ENCODE measurements at regions not wholly inside any gene's neighbourhood (a gene's known extent, or its start where the extent isn't known, plus 50 kb on each side); places are given as distances from the start of the nearest gene placed in this dataset.

- Histone ChIP-seq H3K4me1 (ENCODE audit: control insufficient read depth in 1 of 2, low read depth in 2 of 2) (peaks cover 0 to 4% of the 10 kb centered on the region in 2 donors), H3K27me3 (replicated peaks; ENCODE audit: insufficient read depth) (no peaks in the 10 kb centered on the region), H3K4me3 (no peak overlapping the region), H3K9me3 (no peaks in the 10 kb centered on the region), H3K36me3 (no peaks in the 10 kb centered on the region), H3K27ac (no peak overlapping the region)
- no peak for TF ChIP-seq CTCF (IDR thresholded peaks at IDR 0.05)
- ATAC-seq (ENCODE audit: insufficient number of reproducible peaks, low FRiP score, low read depth) (no peak), DNase-seq (ENCODE audit: low spot score) (no peak)
Measured at GRCh38 chr2:121906170-121906569, 150.7 kb downstream of the TSN start.

- H3K36me3 ChIP-seq = no peaks in the 10 kb centered on the region
- no peak overlapping the region for H3K4me3 ChIP-seq
- no peaks in the 10 kb centered on the region for H3K27me3 ChIP-seq (replicated peaks; ENCODE audit: insufficient read depth)
- no peaks in the 10 kb centered on the region for H3K9me3 ChIP-seq
- TF ChIP-seq CTCF (IDR thresholded peaks at IDR 0.05) = no peak
- peaks cover 0 to 4% of the 10 kb centered on the region in 2 donors for H3K4me1 ChIP-seq (ENCODE audit: control insufficient read depth in 1 of 2, low read depth in 2 of 2)
- DNase-seq (ENCODE audit: low spot score) (no peak), ATAC-seq (ENCODE audit: insufficient number of reproducible peaks, low FRiP score, low read depth) (no peak)
- H3K27ac ChIP-seq = no peak overlapping the region
Measured at GRCh38 chr2:121907928-121908327, 152.5 kb downstream of the TSN start.

GRCh38 chr2:121910139-121910538 lies 154.7 kb downstream of the TSN start:
- DNase-seq (ENCODE audit: low spot score) (no peak), ATAC-seq (ENCODE audit: insufficient number of reproducible peaks, low FRiP score, low read depth) (no peak)
- Histone ChIP-seq H3K27me3 (replicated peaks; ENCODE audit: insufficient read depth) (no peaks in the 10 kb centered on the region), H3K27ac (no peak overlapping the region), H3K9me3 (no peaks in the 10 kb centered on the region), H3K36me3 (no peaks in the 10 kb centered on the region), H3K4me1 (ENCODE audit: control insufficient read depth in 1 of 2, low read depth in 2 of 2) (no peaks in the 10 kb centered on the region), H3K4me3 (no peak overlapping the region)
- TF ChIP-seq CTCF (IDR thresholded peaks at IDR 0.05) = no peak

GRCh38 chr2:121911036-121911435 lies 155.6 kb downstream of the TSN start:
- no peak for TF ChIP-seq CTCF (IDR thresholded peaks at IDR 0.05)
- Histone ChIP-seq H3K27me3 (replicated peaks; ENCODE audit: insufficient read depth) (no peaks in the 10 kb centered on the region), H3K4me3 (no peak overlapping the region), H3K4me1 (ENCODE audit: control insufficient read depth in 1 of 2, low read depth in 2 of 2) (no peaks in the 10 kb centered on the region), H3K27ac (no peak overlapping the region), H3K36me3 (no peaks in the 10 kb centered on the region), H3K9me3 (no peaks in the 10 kb centered on the region)
- DNase-seq (ENCODE audit: low spot score) = no peak
- ATAC-seq (ENCODE audit: insufficient number of reproducible peaks, low FRiP score, low read depth) = no peak

- TF ChIP-seq CTCF (IDR thresholded peaks at IDR 0.05) = no peak
- Histone ChIP-seq H3K36me3 (no peaks in the 10 kb centered on the region), H3K27ac (no peak overlapping the region), H3K9me3 (no peaks in the 10 kb centered on the region), H3K4me3 (no peak overlapping the region), H3K27me3 (replicated peaks; ENCODE audit: insufficient read depth) (no peaks in the 10 kb centered on the region), H3K4me1 (ENCODE audit: control insufficient read depth in 1 of 2, low read depth in 2 of 2) (no peaks in the 10 kb centered on the region)
- no peak for DNase-seq (ENCODE audit: low spot score)
- ATAC-seq (ENCODE audit: insufficient number of reproducible peaks, low FRiP score, low read depth) = no peak
Measured at GRCh38 chr2:121917143-121917542, 161.7 kb downstream of the TSN start.
